SK-N-SH treated with all-trans-retinoic acid at 6 μM for 48 hours (cell line): ENCODE measurements at regions not wholly inside any gene's neighbourhood (a gene's known extent, or its start where the extent isn't known, plus 50 kb on each side); places are given as distances from the start of the nearest gene placed in this dataset.

ENCODE experiments used
- ATAC-seq: fragments of 200-7000 bp; cut with Tn5 transposase; 3 replicates; pipeline ENCODE4 v1.9.1; 2020; ENCODE audit warnings: mild to moderate bottlenecking, moderate library complexity
- ARNTL ChIP-seq: fragments of 450-650 bp; formaldehyde crosslinking; IDR thresholded peaks from 2 replicates; pipeline ENCODE4 v1.5.0; 2020; ENCODE audit warnings: low read depth, mild to moderate bottlenecking, moderate library complexity, borderline replicate concordance
- BACH2 ChIP-seq: fragments of 250-450 bp; sonication (Bioruptor Pico); IDR thresholded peaks from 2 replicates; pipeline ENCODE4 v1.9.0; 2021; ENCODE audit warnings: mild to moderate bottlenecking, borderline replicate concordance
- CREB5 ChIP-seq: fragments of 250-450 bp; sonication (Bioruptor Pico); IDR thresholded peaks from 2 replicates; pipeline ENCODE4 v1.5.1; 2020; ENCODE audit warnings: low read depth, mild to moderate bottlenecking, moderate library complexity
- CSDC2 ChIP-seq: fragments of 250-450 bp; sonication (Bioruptor Pico); IDR thresholded peaks from 2 replicates; pipeline ENCODE4 v1.5.0; 2020; ENCODE audit warnings: mild to moderate bottlenecking, moderate library complexity
- CSRNP3 ChIP-seq: fragments of 250-450 bp; sonication (Bioruptor Pico); IDR thresholded peaks from 2 replicates; pipeline ENCODE4 v1.5.1; 2021; ENCODE audit warnings: mild to moderate bottlenecking, moderate library complexity
- ESRRG ChIP-seq: fragments of 250-450 bp; sonication (Bioruptor Pico); IDR thresholded peaks from 2 replicates; pipeline ENCODE4 v1.6.1; 2021; ENCODE audit warnings: mild to moderate bottlenecking
- GLIS3 ChIP-seq: fragments of 250-450 bp; sonication (Bioruptor Pico); IDR thresholded peaks from 2 replicates; pipeline ENCODE4 v1.5.0; 2020; ENCODE audit warnings: mild to moderate bottlenecking, moderate library complexity
- ISL1 ChIP-seq: fragments of 250-450 bp; sonication (Bioruptor Pico); IDR thresholded peaks from 2 replicates; pipeline ENCODE4 v2.1.2; 2022; ENCODE audit warnings: mild to moderate bottlenecking, moderate library complexity
- OSR1 ChIP-seq: fragments of 250-450 bp; sonication (Bioruptor Pico); IDR thresholded peaks from 2 replicates; pipeline ENCODE4 v1.8.0; 2022; ENCODE audit warnings: moderate library complexity, mild to moderate bottlenecking, inconsistent platforms
- PATZ1 ChIP-seq: fragments of 250-450 bp; sonication (Bioruptor Pico); IDR thresholded peaks from 2 replicates; pipeline ENCODE4 v1.8.0; 2020; ENCODE audit warnings: mild to moderate bottlenecking, moderate library complexity, borderline replicate concordance
- POU6F1 ChIP-seq: fragments of 250-450 bp; sonication (Bioruptor Pico); IDR thresholded peaks from 2 replicates; pipeline ENCODE4 v1.8.0; 2021; ENCODE audit warnings: low read depth, mild to moderate bottlenecking, moderate library complexity, borderline replicate concordance
- PPARA ChIP-seq: fragments of 250-450 bp; sonication (Bioruptor Pico); IDR thresholded peaks from 2 replicates; pipeline ENCODE4 v1.5.0; 2020; ENCODE audit warnings: mild to moderate bottlenecking, borderline replicate concordance
- RARB ChIP-seq: fragments of 250-450 bp; sonication (Bioruptor Pico); IDR thresholded peaks from 2 replicates; pipeline ENCODE4 v1.8.0; 2021; ENCODE audit warnings: mild to moderate bottlenecking, moderate library complexity
- SNAI2 ChIP-seq: fragments of 250-450 bp; sonication (Bioruptor Pico); IDR thresholded peaks from 2 replicates; pipeline ENCODE4 v1.5.0; 2020; ENCODE audit warnings: mild to moderate bottlenecking, moderate library complexity
- TCF4 ChIP-seq: fragments of 250-450 bp; sonication (Bioruptor Pico); IDR thresholded peaks from 2 replicates; pipeline ENCODE4 v1.8.0; 2021; ENCODE audit warnings: mild to moderate bottlenecking, moderate library complexity, borderline replicate concordance
- TOX ChIP-seq: fragments of 250-450 bp; sonication (Bioruptor Pico); IDR thresholded peaks from 2 replicates; pipeline ENCODE4 v1.8.0; 2021; ENCODE audit warnings: mild to moderate bottlenecking, moderate library complexity, borderline replicate concordance
- TSHZ2 ChIP-seq: fragments of 250-450 bp; sonication (Bioruptor Pico); IDR thresholded peaks from 2 replicates; pipeline ENCODE4 v1.5.0; 2020; ENCODE audit warnings: mild to moderate bottlenecking, moderate library complexity
- ZC3H10 ChIP-seq: fragments of 250-450 bp; sonication (Bioruptor Pico); IDR thresholded peaks from 2 replicates; pipeline ENCODE4 v1.5.1; 2021; ENCODE audit warnings: mild to moderate bottlenecking, moderate library complexity
- ZFP3 ChIP-seq: fragments of 250-450 bp; sonication (Bioruptor Pico); IDR thresholded peaks from 2 replicates; pipeline ENCODE4 v1.5.0; 2020; ENCODE audit warnings: mild to moderate bottlenecking, moderate library complexity
- ZFP30 ChIP-seq: fragments of 450-650 bp; formaldehyde crosslinking; IDR thresholded peaks from 2 replicates; pipeline ENCODE4 v1.5.0; 2022; ENCODE audit warnings: mild to moderate bottlenecking, moderate library complexity
- ZNF565 ChIP-seq: fragments of 450-650 bp; formaldehyde crosslinking; conservative IDR thresholded peaks from 2 replicates; pipeline ENCODE4 v1.5.0; 2020; ENCODE audit warnings: low read depth, mild to moderate bottlenecking, moderate library complexity
- ZNF70 ChIP-seq: fragments of 450-650 bp; formaldehyde crosslinking; IDR thresholded peaks from 2 replicates; pipeline ENCODE4 v1.5.0; 2020; ENCODE audit warnings: mild to moderate bottlenecking, moderate library complexity

GRCh38 chr17:79399610-79400144 lies 211.2 kb downstream of the RBFOX3 start:
- no peak for ATAC-seq
- TF ChIP-seq ESRRG (no peak), PATZ1 (no peak), GLIS3 (CRISPR knock-in tag) (no peak), TOX (CRISPR knock-in tag) (no peak), CSRNP3 (CRISPR knock-in tag) (no peak), ZFP30 (CRISPR knock-in tag) (no peak), ISL1 (no peak), SNAI2 (CRISPR knock-in tag) (no peak), ZC3H10 (CRISPR knock-in tag) (no peak), ZNF70 (no peak), TCF4 (CRISPR knock-in tag) (no peak), ZNF565 (CRISPR knock-in tag) (no peak), BACH2 (CRISPR knock-in tag) (no peak), ARNTL (CRISPR knock-in tag) (no peak), RARB (CRISPR knock-in tag) (no peak), CSDC2 (CRISPR knock-in tag) (no peak), PPARA (no peak)
- TF ChIP-seq, all 23 proteins: peak for 0

GRCh38 chr17:79398441-79398840 lies 212.4 kb downstream of the RBFOX3 start:
- ATAC-seq = no peak
- TF ChIP-seq ISL1 = no peak
- TF ChIP-seq TOX (CRISPR knock-in tag) = no peak
- no peak for TF ChIP-seq ZFP3 (CRISPR knock-in tag)
- TF ChIP-seq CREB5 = no peak
- no peak for TF ChIP-seq ZFP30 (CRISPR knock-in tag)
- no peak for TF ChIP-seq TSHZ2 (CRISPR knock-in tag)
- TF ChIP-seq OSR1 (CRISPR knock-in tag) = no peak
- no peak for TF ChIP-seq ARNTL (CRISPR knock-in tag)
- TF ChIP-seq CSRNP3 (CRISPR knock-in tag) = no peak
- no peak for TF ChIP-seq RARB (CRISPR knock-in tag)
- TF ChIP-seq PPARA = no peak
- TF ChIP-seq ZNF565 (CRISPR knock-in tag) = no peak
- no peak for TF ChIP-seq POU6F1 (CRISPR knock-in tag)
- no peak for TF ChIP-seq GLIS3 (CRISPR knock-in tag)
- TF ChIP-seq BACH2 (CRISPR knock-in tag) = no peak
- no peak for TF ChIP-seq PATZ1
